ENCODE measurements at regions not wholly inside any gene's neighbourhood (a gene's known extent, or its start where the extent isn't known, plus 50 kb on each side); places are given as distances from the start of the nearest gene placed in this dataset.

- H3K4me3 ChIP-seq (ENCODE audit: low read depth, low read length), result no peak overlapping the region
- DNase-seq (ENCODE audit: low read depth), result peak; percentile 91
- no peak for TF ChIP-seq CTCF (IDR thresholded peaks at IDR 0.05; ENCODE audit: insufficient read depth, low read depth, low read length)
Measured at GRCh38 chr3:98972155-98972554, 70.7 kb upstream of the DCBLD2 start.

- DNase-seq (ENCODE audit: low read depth), result peak; percentile 47
- H3K4me3 ChIP-seq (ENCODE audit: low read depth, low read length), result no peak overlapping the region
- no peak for TF ChIP-seq CTCF (IDR thresholded peaks at IDR 0.05; ENCODE audit: insufficient read depth, low read depth, low read length)
Measured at GRCh38 chr3:98971169-98971681, 69.7 kb upstream of the DCBLD2 start.

GRCh38 chr3:98969295-98969694 is 67.8 kb upstream of the DCBLD2 start:
- no peak overlapping the region for H3K4me3 ChIP-seq (ENCODE audit: low read depth, low read length)
- no peak for DNase-seq (ENCODE audit: low read depth)
- no peak for TF ChIP-seq CTCF (IDR thresholded peaks at IDR 0.05; ENCODE audit: insufficient read depth, low read depth, low read length)

- TF ChIP-seq CTCF (IDR thresholded peaks at IDR 0.05; ENCODE audit: insufficient read depth, low read depth, low read length), result no peak
- H3K4me3 ChIP-seq (ENCODE audit: low read depth, low read length), result no peak overlapping the region
- no peak for DNase-seq (ENCODE audit: low read depth)
Measured at GRCh38 chr3:98968824-98969223, 67.3 kb upstream of the DCBLD2 start.

GRCh38 chr3:98968347-98968746 is 66.9 kb upstream of the DCBLD2 start:
- TF ChIP-seq CTCF (IDR thresholded peaks at IDR 0.05; ENCODE audit: insufficient read depth, low read depth, low read length), result no peak
- no peak overlapping the region for H3K4me3 ChIP-seq (ENCODE audit: low read depth, low read length)
- no peak for DNase-seq (ENCODE audit: low read depth)

- no peak for TF ChIP-seq CTCF (IDR thresholded peaks at IDR 0.05; ENCODE audit: insufficient read depth, low read depth, low read length)
- no peak overlapping the region for H3K4me3 ChIP-seq (ENCODE audit: low read depth, low read length)
- no peak for DNase-seq (ENCODE audit: low read depth)
Measured at GRCh38 chr3:98967758-98968157, 66.3 kb upstream of the DCBLD2 start.

GRCh38 chr3:98966862-98967546 is 65.5 kb upstream of the DCBLD2 start:
- H3K4me3 ChIP-seq (ENCODE audit: low read depth, low read length), result no peak overlapping the region
- no peak for DNase-seq (ENCODE audit: low read depth)
- no peak for TF ChIP-seq CTCF (IDR thresholded peaks at IDR 0.05; ENCODE audit: insufficient read depth, low read depth, low read length)
